Keratinocyte (primary cell): ENCODE measurements at regions not wholly inside any gene's neighbourhood (a gene's known extent, or its start where the extent isn't known, plus 50 kb on each side); places are given as distances from the start of the nearest gene placed in this dataset.

ENCODE experiments used
- DNase-seq: peaks from one replicate; pipeline ENCODE4 v3.0.0-alpha.2; 2011; ENCODE audit warnings: low read depth, missing footprints, low spot score
- FAIRE-seq: peaks from 2 replicates; lab custom pipeline; 2011; peaks lifted over from hg19 to GRCh38; lab: Jason Lieb, UNC
- H2AFZ ChIP-seq: 2 replicates; pipeline ENCODE4 v1.6.0; 2012; ENCODE audit warnings: low read length, control low read depth, inconsistent platforms; ENCODE audit not compliant: control insufficient read depth
- H3K27ac ChIP-seq: 2 replicates; pipeline ENCODE4 v1.5.1; 2011; ENCODE audit warnings: low read length; ENCODE audit not compliant: control insufficient read depth, insufficient read depth
- H3K27me3 ChIP-seq: 3 replicates; pipeline ENCODE4 v1.6.0; 2011; ENCODE audit warnings: low read length; ENCODE audit not compliant: control insufficient read depth, insufficient read depth; ENCODE audit errors: extremely low read depth
- H3K36me3 ChIP-seq, 2 experiments: 2 replicates in 1 of 2; 3 replicates in 1 of 2; pipeline ENCODE4 v1.5.1; 2011; ENCODE audit warnings: low read length in 2 of 2, mild to moderate bottlenecking in 1 of 2; ENCODE audit not compliant: control insufficient read depth in 2 of 2, insufficient read depth in 2 of 2; ENCODE audit errors: extremely low read depth in 1 of 2
- H3K4me1 ChIP-seq: 3 replicates; pipeline ENCODE4 v1.5.1; 2011; ENCODE audit warnings: low read length; ENCODE audit not compliant: control insufficient read depth, insufficient read depth; ENCODE audit errors: extremely low read depth
- H3K4me2 ChIP-seq: 3 replicates; pipeline ENCODE4 v1.6.0; 2011; ENCODE audit warnings: low read depth, low read length; ENCODE audit not compliant: control insufficient read depth, insufficient read depth; ENCODE audit errors: extremely low read depth
- H3K4me3 ChIP-seq, 3 experiments: fragments of 200-600 bp in 1 of 3; sonication (generic) in 1 of 3; 2 replicates in 2 of 3; 3 replicates in 1 of 3; pipeline ENCODE4 v1.5.1; 2011 to 2016; ENCODE audit warnings: low read length in 3 of 3, mild to moderate bottlenecking in 3 of 3, control low read depth in 2 of 3, inconsistent platforms in 1 of 3, low read depth in 1 of 3, mixed read lengths in 1 of 3, mixed run types in 1 of 3, moderate library complexity in 1 of 3; ENCODE audit not compliant: control insufficient read depth in 2 of 3, insufficient read depth in 2 of 3; ENCODE audit errors: extremely low read depth in 1 of 3
- H3K79me2 ChIP-seq: 2 replicates; pipeline ENCODE4 v1.6.0; 2012; ENCODE audit warnings: low read length; ENCODE audit not compliant: control insufficient read depth, insufficient read depth
- H3K9ac ChIP-seq: 3 replicates; pipeline ENCODE4 v1.6.0; 2011; ENCODE audit warnings: low read length; ENCODE audit not compliant: control insufficient read depth, insufficient read depth; ENCODE audit errors: extremely low read depth
- H3K9me1 ChIP-seq: 3 replicates; pipeline ENCODE4 v1.6.0; 2011; ENCODE audit warnings: low read length; ENCODE audit not compliant: control insufficient read depth, insufficient read depth; ENCODE audit errors: extremely low read depth
- H3K9me3 ChIP-seq: 2 replicates; pipeline ENCODE4 v1.5.1; 2012; ENCODE audit warnings: low read depth, low read length; ENCODE audit not compliant: control insufficient read depth
- H4K20me1 ChIP-seq: 3 replicates; pipeline ENCODE4 v1.6.0; 2011; ENCODE audit warnings: low read length; ENCODE audit not compliant: control insufficient read depth, insufficient read depth; ENCODE audit errors: extremely low read depth
- EZH2 ChIP-seq: IDR thresholded peaks from one replicate; pipeline ENCODE4 v1.6.1; 2012; ENCODE audit warnings: inconsistent platforms, mild to moderate bottlenecking, low read length, moderate library complexity
- dilution Hi-C: fragments of 300-500 bp; cut with MboI; formaldehyde crosslinking; loops from one replicate; pipeline ENCODE4 v1.7.0; 2020; ENCODE audit warnings: low sequenced_read_pairs; ENCODE audit not compliant: extremely low pct_ligation_motif_present
- TF ChIP-seq, protein P1 (sequence below), 3 experiments: IDR thresholded peaks in 1 of 3; conservative IDR thresholded peaks in 1 of 3; optimal IDR thresholded peaks in 1 of 3; 2 replicates in 2 of 3; 3 replicates in 1 of 3; pipeline versions ENCODE3 to v1.5.1; 2011; ENCODE audit warnings: low read length in 3 of 3, mild to moderate bottlenecking in 3 of 3, moderate library complexity in 2 of 3, control low read depth in 1 of 3, inconsistent platforms in 1 of 3; ENCODE audit not compliant: insufficient read depth in 2 of 3; ENCODE audit errors: extremely low read depth in 1 of 3

- Histone ChIP-seq H3K9ac (no peak overlapping the region), H3K4me3 (no peak overlapping the region), H3K79me2 (no peaks in the 10 kb centered on the region), H3K9me1 (no peaks in the 10 kb centered on the region), H2AFZ (no peak overlapping the region), H3K9me3 (no peaks in the 10 kb centered on the region), H3K27me3 (no peaks in the 10 kb centered on the region), H3K4me1 (peaks cover 10% of the 10 kb centered on the region), H3K4me2 (no peak overlapping the region), H3K27ac (no peak overlapping the region), H4K20me1 (no peaks in the 10 kb centered on the region), H3K36me3 (no peaks in the 10 kb centered on the region)
- dilution Hi-C loops, result no loop called here
- no peak for FAIRE-seq
- DNase-seq, result no peak
- TF ChIP-seq, protein P1, sequence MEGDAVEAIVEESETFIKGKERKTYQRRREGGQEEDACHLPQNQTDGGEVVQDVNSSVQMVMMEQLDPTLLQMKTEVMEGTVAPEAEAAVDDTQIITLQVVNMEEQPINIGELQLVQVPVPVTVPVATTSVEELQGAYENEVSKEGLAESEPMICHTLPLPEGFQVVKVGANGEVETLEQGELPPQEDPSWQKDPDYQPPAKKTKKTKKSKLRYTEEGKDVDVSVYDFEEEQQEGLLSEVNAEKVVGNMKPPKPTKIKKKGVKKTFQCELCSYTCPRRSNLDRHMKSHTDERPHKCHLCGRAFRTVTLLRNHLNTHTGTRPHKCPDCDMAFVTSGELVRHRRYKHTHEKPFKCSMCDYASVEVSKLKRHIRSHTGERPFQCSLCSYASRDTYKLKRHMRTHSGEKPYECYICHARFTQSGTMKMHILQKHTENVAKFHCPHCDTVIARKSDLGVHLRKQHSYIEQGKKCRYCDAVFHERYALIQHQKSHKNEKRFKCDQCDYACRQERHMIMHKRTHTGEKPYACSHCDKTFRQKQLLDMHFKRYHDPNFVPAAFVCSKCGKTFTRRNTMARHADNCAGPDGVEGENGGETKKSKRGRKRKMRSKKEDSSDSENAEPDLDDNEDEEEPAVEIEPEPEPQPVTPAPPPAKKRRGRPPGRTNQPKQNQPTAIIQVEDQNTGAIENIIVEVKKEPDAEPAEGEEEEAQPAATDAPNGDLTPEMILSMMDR (optimal IDR thresholded peaks at IDR 0.05 in 1 of 3, IDR thresholded peaks at IDR 0.05 in 1 of 3, conservative IDR thresholded peaks at IDR 0.05 in 1 of 3; ENCODE audit: extremely low read depth in 1 of 3, insufficient read depth in 2 of 3, low read length in 3 of 3), result no peak
- TF ChIP-seq EZH2, result no peak
Measured at GRCh38 chr1:10908266-10908665, 104.2 kb upstream of the TARDBP start.

DNA sequence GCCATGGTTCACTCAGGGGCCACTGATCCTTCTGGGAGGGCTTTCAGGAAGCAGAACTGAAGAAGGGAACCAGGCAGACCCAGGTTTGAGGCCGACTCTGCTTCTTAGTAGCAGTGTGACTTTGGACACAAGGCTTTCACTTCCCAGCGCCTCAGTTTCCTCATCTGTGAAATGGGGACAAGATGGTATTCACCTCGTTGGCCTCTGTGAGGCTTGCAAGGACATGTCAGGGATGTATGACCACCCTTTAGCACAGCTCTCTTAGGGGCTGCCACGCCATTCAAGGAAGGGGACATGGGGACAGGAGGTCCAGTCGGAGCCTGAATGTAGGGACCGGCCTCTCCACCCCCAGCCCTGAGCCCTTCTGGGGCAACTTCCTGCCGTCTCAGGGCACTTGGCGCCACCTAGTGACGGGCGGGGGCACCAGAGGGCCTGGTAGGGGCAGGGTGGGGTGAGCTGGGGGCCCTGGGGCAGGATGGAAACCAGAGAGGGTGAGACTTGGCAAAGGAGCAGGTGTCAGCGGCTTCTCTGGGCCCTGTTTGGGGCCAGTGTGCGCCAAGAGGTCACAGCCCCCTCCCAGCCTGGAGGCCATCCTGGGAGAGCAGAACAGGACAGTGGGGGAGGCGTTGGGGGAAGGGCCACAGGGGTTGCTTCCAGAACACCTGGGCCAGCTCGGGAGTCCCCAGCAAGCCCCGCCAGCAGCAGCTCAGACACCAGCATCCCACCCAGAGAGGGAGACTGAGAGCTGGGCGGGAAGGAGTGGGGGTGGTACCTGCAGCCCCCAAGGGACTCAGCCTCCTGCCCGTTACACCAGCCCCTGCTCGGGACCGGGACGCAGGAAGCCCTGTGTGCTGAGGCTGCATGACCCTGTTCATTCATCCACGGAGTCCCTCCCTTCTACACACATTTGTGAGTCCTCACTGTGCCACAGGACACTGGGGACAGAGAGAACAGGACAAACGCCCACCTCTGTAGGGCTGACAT lies 102.5 kb upstream of the TARDBP start:
- Histone ChIP-seq H2AFZ (no peak overlapping the region), H3K4me2 (no peak overlapping the region), H3K9ac (no peak overlapping the region), H3K9me3 (no peaks in the 10 kb centered on the region), H3K27me3 (no peaks in the 10 kb centered on the region), H3K4me1 (peaks cover 10% of the 10 kb centered on the region), H3K79me2 (no peaks in the 10 kb centered on the region), H3K4me3 (no peak overlapping the region), H3K9me1 (no peaks in the 10 kb centered on the region), H3K36me3 (no peaks in the 10 kb centered on the region), H4K20me1 (no peaks in the 10 kb centered on the region), H3K27ac (no peak overlapping the region)
- dilution Hi-C loops, result no loop called here
- TF ChIP-seq, protein P1 (optimal IDR thresholded peaks at IDR 0.05 in 1 of 3, IDR thresholded peaks at IDR 0.05 in 1 of 3, conservative IDR thresholded peaks at IDR 0.05 in 1 of 3; ENCODE audit: extremely low read depth in 1 of 3, insufficient read depth in 2 of 3, low read length in 3 of 3), result peak; percentile 41 to 80 (median 78)
- no peak for TF ChIP-seq EZH2
- DNase-seq (no peak), FAIRE-seq (peak; percentile 13)
